H9 (cell line): ENCODE measurements at regions not wholly inside any gene's neighbourhood (a gene's known extent, or its start where the extent isn't known, plus 50 kb on each side); places are given as distances from the start of the nearest gene placed in this dataset.

Experiments
- DNase-seq: peaks from one replicate; pipeline ENCODE4 v3.0.0-alpha.2; 2017
- H2AFZ ChIP-seq: one replicate; pipeline ENCODE4 v1.6.1; 2013; ENCODE audit warnings: mild to moderate bottlenecking, low read length, control low read depth, moderate library complexity
- H2AK5ac ChIP-seq: 2 replicates; pipeline ENCODE4 v1.6.1; 2013; ENCODE audit warnings: low read length, control low read depth, mixed read lengths; ENCODE audit not compliant: insufficient read length
- H2BK120ac ChIP-seq: one replicate; pipeline ENCODE4 v1.6.1; 2013; ENCODE audit warnings: low read depth, mild to moderate bottlenecking, low read length, control low read depth, inconsistent platforms; ENCODE audit not compliant: poor library complexity, severe bottlenecking
- H2BK12ac ChIP-seq: 2 replicates; pipeline ENCODE4 v1.6.1; 2013; ENCODE audit warnings: low read length, control low read depth, mixed read lengths, low read depth; ENCODE audit not compliant: insufficient read length
- H2BK15ac ChIP-seq: 2 replicates; pipeline ENCODE4 v1.6.1; 2013; ENCODE audit warnings: low read depth, low read length, control low read depth
- H2BK20ac ChIP-seq: one replicate; pipeline ENCODE4 v1.6.1; 2013; ENCODE audit warnings: low read depth, mild to moderate bottlenecking, low read length, control low read depth, inconsistent platforms; ENCODE audit not compliant: poor library complexity, severe bottlenecking
- H2BK5ac ChIP-seq: 2 replicates; pipeline ENCODE4 v1.6.1; 2013; ENCODE audit warnings: low read length, control low read depth, mixed read lengths; ENCODE audit not compliant: insufficient read length
- H3K14ac ChIP-seq: 2 replicates; pipeline ENCODE4 v1.6.1; 2013; ENCODE audit warnings: low read length, control low read depth; ENCODE audit not compliant: insufficient read depth
- H3K18ac ChIP-seq: 2 replicates; pipeline ENCODE4 v1.6.1; 2013; ENCODE audit warnings: low read depth, mild to moderate bottlenecking, mixed read lengths, low read length, control low read depth; ENCODE audit not compliant: insufficient read length
- H3K23ac ChIP-seq: 2 replicates; pipeline ENCODE4 v1.6.1; 2013; ENCODE audit warnings: low read length, control low read depth, mixed read lengths, low read depth; ENCODE audit not compliant: insufficient read length
- H3K23me2 ChIP-seq: 2 replicates; pipeline ENCODE4 v1.6.1; 2013; ENCODE audit warnings: low read depth, mild to moderate bottlenecking, mixed read lengths, low read length, control low read depth; ENCODE audit not compliant: insufficient read length, poor library complexity, severe bottlenecking
- H3K27ac ChIP-seq: 2 replicates; pipeline ENCODE4 v1.5.1; 2013; ENCODE audit warnings: low read length, control low read depth, mixed read lengths, low read depth; ENCODE audit not compliant: insufficient read length
- H3K27me3 ChIP-seq: 2 replicates; pipeline ENCODE4 v1.6.1; 2013; ENCODE audit warnings: low read length, control low read depth, inconsistent platforms; ENCODE audit not compliant: insufficient read depth
- H3K4ac ChIP-seq: 2 replicates; pipeline ENCODE4 v1.6.1; 2013; ENCODE audit warnings: low read depth, mild to moderate bottlenecking, control low read depth, inconsistent platforms, low read length, moderate library complexity
- H3K4me1 ChIP-seq: 2 replicates; pipeline ENCODE4 v1.6.1; 2013; ENCODE audit warnings: low read length, control low read depth, inconsistent platforms; ENCODE audit not compliant: insufficient read depth
- H3K4me2 ChIP-seq: 2 replicates; pipeline ENCODE4 v1.6.1; 2013; ENCODE audit warnings: low read length, control low read depth, mixed read lengths; ENCODE audit not compliant: insufficient read length, insufficient read depth
- H3K56ac ChIP-seq: 2 replicates; pipeline ENCODE4 v1.6.1; 2013; ENCODE audit warnings: low read depth, mild to moderate bottlenecking, mixed read lengths, low read length, control low read depth; ENCODE audit not compliant: insufficient read length
- H3K79me1 ChIP-seq: 2 replicates; pipeline ENCODE4 v1.6.1; 2013; ENCODE audit warnings: low read depth, mild to moderate bottlenecking, moderate library complexity, low read length, control low read depth, inconsistent platforms; ENCODE audit not compliant: insufficient read depth, poor library complexity, severe bottlenecking
- H3K79me2 ChIP-seq: 2 replicates; pipeline ENCODE4 v1.6.1; 2013; ENCODE audit warnings: low read length, control low read depth, inconsistent platforms; ENCODE audit not compliant: insufficient read depth
- H3K9ac ChIP-seq: 2 replicates; pipeline ENCODE4 v1.6.1; 2013; ENCODE audit warnings: low read length, control low read depth, mixed read lengths; ENCODE audit not compliant: insufficient read length; ENCODE audit errors: extremely low read depth
- H3K9me3 ChIP-seq: one replicate; pipeline ENCODE4 v1.6.1; 2013; ENCODE audit warnings: low read depth, low read length, inconsistent platforms; ENCODE audit not compliant: control insufficient read depth
- H3T11ph ChIP-seq: one replicate; pipeline ENCODE4 v1.6.1; 2013; ENCODE audit warnings: mild to moderate bottlenecking, low read length, control low read depth, inconsistent platforms
- H4K20me1 ChIP-seq: one replicate; pipeline ENCODE4 v1.6.1; 2013; ENCODE audit not compliant: control insufficient read depth, insufficient read length, insufficient read depth
- H4K5ac ChIP-seq: 2 replicates; pipeline ENCODE4 v1.6.1; 2013; ENCODE audit warnings: low read depth, mild to moderate bottlenecking, mixed read lengths, low read length, control low read depth; ENCODE audit not compliant: insufficient read length
- H4K8ac ChIP-seq: replicated peaks from 2 replicates; pipeline ENCODE4 v1.6.1; 2013; ENCODE audit warnings: low read length, control low read depth, mixed read lengths, low read depth; ENCODE audit not compliant: insufficient read length
- H4K91ac ChIP-seq: 2 replicates; pipeline ENCODE4 v1.6.1; 2013; ENCODE audit warnings: low read depth, mild to moderate bottlenecking, moderate library complexity, mixed read lengths, low read length, control low read depth; ENCODE audit not compliant: insufficient read length
- H3K27ac Mint-ChIP-seq, 3 experiments: 2 replicates in 2 of 3; 3 replicates in 1 of 3; pipeline ENCODE4 v1.8.0; 2020 to 2021; ENCODE audit warnings: mixed read lengths in 3 of 3, mild to moderate bottlenecking in 1 of 3, moderate library complexity in 1 of 3
- H3K27me3 Mint-ChIP-seq: 2 replicates; pipeline ENCODE4 v1.8.0; 2021; ENCODE audit warnings: low read depth, mild to moderate bottlenecking, moderate library complexity, mixed read lengths
- H3K36me3 Mint-ChIP-seq, 3 experiments: 2 replicates in 2 of 3; 3 replicates in 1 of 3; pipeline ENCODE4 v1.8.0; 2020 to 2021; ENCODE audit warnings: low read depth in 3 of 3, mixed read lengths in 3 of 3; ENCODE audit not compliant: insufficient read depth in 1 of 3
- H3K4me1 Mint-ChIP-seq, 2 experiments: 2 replicates each; pipeline ENCODE4 v1.8.0; 2020; ENCODE audit warnings: mixed read lengths in 2 of 2
- H3K4me3 Mint-ChIP-seq, 2 experiments: 2 replicates in 1 of 2; 3 replicates in 1 of 2; pipeline ENCODE4 v1.8.0; 2020 to 2021; ENCODE audit warnings: mild to moderate bottlenecking in 2 of 2, mixed read lengths in 2 of 2, moderate library complexity in 1 of 2
- H3K9me3 Mint-ChIP-seq, 2 experiments: 2 replicates in 1 of 2; 3 replicates in 1 of 2; pipeline ENCODE4 v1.8.0; 2020; ENCODE audit warnings: mild to moderate bottlenecking in 2 of 2, mixed read lengths in 2 of 2, moderate library complexity in 1 of 2
- WGBS: extraction: QIAGEN DNeasy Blood & Tissue Kit; methylation state at CpG from one replicate; pipeline ENCODE4 v1.1.7; 2013; ENCODE audit warnings: missing lambda C conversion rate, low lambda C conversion rate, mixed read lengths; ENCODE audit not compliant: insufficient read length; ENCODE audit errors: extremely low coverage; 5-methylcytosine and 5-hydroxymethylcytosine counted together
- TF ChIP-seq, protein P1 (sequence below): fragments of 200-600 bp; sonication (generic); conservative IDR thresholded peaks from 3 replicates; pipeline ENCODE4 v1.8.0; 2021; ENCODE audit warnings: antibody characterized with exemption, mild to moderate bottlenecking

DNA sequence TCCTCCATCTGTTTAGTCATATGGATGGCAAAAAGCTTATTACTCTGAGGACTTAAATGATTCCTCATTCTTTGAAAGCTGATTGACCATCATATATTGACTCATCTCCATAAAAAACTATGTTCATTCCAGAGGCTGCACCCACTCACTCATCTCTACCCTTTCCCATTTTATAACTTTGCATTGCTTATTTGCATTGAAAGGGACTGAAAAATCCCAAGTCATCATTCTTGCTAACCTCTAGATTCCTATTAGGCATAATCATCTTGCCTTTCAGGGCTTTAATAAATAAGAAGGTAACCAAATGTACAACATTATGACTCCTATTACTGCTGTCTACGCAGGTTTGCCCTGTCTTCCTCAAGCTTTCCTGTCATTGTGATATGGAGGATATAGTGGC, 1180.3 kb upstream of the B3GALT2 start:
- Histone ChIP-seq H3K23me2 (no peaks in the 10 kb centered on the region), H2BK5ac (no peak overlapping the region), H2BK20ac (no peak overlapping the region), H2AK5ac (no peak overlapping the region), H3K18ac (no peak overlapping the region), H3K14ac (no peak overlapping the region), H2AFZ (no peak overlapping the region), H2BK12ac (no peak overlapping the region), H2BK15ac (no peak overlapping the region), H3K27ac (no peak overlapping the region), H3K23ac (no peak overlapping the region), H3K9me3 (no peaks in the 10 kb centered on the region), H3K27me3 (no peaks in the 10 kb centered on the region), H3K9ac (no peak overlapping the region), H4K20me1 (no peaks in the 10 kb centered on the region), H4K8ac (no peak overlapping the region), H3K79me1 (no peaks in the 10 kb centered on the region), H4K91ac (no peak overlapping the region), H3K4me2 (no peak overlapping the region), H3K4ac (no peak overlapping the region), H2BK120ac (no peak overlapping the region), H3K4me1 (no peaks in the 10 kb centered on the region), H3K79me2 (no peaks in the 10 kb centered on the region), H4K5ac (no peak overlapping the region), H3T11ph (no peak overlapping the region), H3K56ac (no peak overlapping the region)
- Mint-ChIP-seq H3K27ac (no peak overlapping the region), H3K9me3 (no peaks in the 10 kb centered on the region), H3K36me3 (no peaks in the 10 kb centered on the region; a peak in 1 of 7 replicates), H3K27me3 (no peaks in the 10 kb centered on the region), H3K4me3 (no peak overlapping the region), H3K4me1 (peaks cover 0 to 4% of the 10 kb centered on the region in 2 experiments; a peak in 2 of 4 replicates)
- DNase-seq, result no peak
- WGBS, result no CpG with 5 or more reads among the region's 1 CpG
- TF ChIP-seq, protein P1, sequence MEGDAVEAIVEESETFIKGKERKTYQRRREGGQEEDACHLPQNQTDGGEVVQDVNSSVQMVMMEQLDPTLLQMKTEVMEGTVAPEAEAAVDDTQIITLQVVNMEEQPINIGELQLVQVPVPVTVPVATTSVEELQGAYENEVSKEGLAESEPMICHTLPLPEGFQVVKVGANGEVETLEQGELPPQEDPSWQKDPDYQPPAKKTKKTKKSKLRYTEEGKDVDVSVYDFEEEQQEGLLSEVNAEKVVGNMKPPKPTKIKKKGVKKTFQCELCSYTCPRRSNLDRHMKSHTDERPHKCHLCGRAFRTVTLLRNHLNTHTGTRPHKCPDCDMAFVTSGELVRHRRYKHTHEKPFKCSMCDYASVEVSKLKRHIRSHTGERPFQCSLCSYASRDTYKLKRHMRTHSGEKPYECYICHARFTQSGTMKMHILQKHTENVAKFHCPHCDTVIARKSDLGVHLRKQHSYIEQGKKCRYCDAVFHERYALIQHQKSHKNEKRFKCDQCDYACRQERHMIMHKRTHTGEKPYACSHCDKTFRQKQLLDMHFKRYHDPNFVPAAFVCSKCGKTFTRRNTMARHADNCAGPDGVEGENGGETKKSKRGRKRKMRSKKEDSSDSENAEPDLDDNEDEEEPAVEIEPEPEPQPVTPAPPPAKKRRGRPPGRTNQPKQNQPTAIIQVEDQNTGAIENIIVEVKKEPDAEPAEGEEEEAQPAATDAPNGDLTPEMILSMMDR, result no peak
